K562 (cell line): ENCODE measurements at regions not wholly inside any gene's neighbourhood (a gene's known extent, or its start where the extent isn't known, plus 50 kb on each side); places are given as distances from the start of the nearest gene placed in this dataset.
A peak's percentile ranks its signal among the peaks of the same experiment; 100 is the strongest.

Source experiments
- ATAC-seq: fragments of 200-7000 bp; cut with Tn5 transposase; 3 replicates; pipeline ENCODE4 v1.9.1; 2020; ENCODE audit warnings: moderate library complexity
- BruUV-seq: library from RNA; stranded (reverse); fragments of 400-500 nt; replicated peaks from 2 replicates; lab custom pipeline; 2021; lab: Mats Ljungman, UMichigan
- CTCF ChIA-PET: fragments of 300-600 bp; formaldehyde crosslinking; extraction: SDS; loops from one replicate; lab custom pipeline; 2021; ENCODE audit warnings: low intra/inter-chr PET ratio; lab: Yijun Ruan, JAX
- POLR2A ChIA-PET: fragments of 300-600, 350-650 bp; sonication (Branson Sonifier 250); formaldehyde crosslinking; extraction: SDS; loops from one replicate; lab custom pipeline; 2021; ENCODE audit warnings: antibody characterized with exemption, inconsistent platforms; lab: Yijun Ruan, JAX
- DNase-seq, 4 experiments: peaks; one replicate each; pipeline versions ENCODE4 v3.0.0 to v3.0.0-alpha.2; 2011 to 2018; ENCODE audit warnings: low spot score in 3 of 4, mixed read lengths in 3 of 4; ENCODE audit errors: extremely low read depth in 1 of 4
- FAIRE-seq: peaks from 2 replicates; lab custom pipeline; 2011; peaks lifted over from hg19 to GRCh38; lab: Jason Lieb, UNC
- H2AFZ ChIP-seq: 2 replicates; pipeline ENCODE4 v1.6.0; 2011; ENCODE audit warnings: low read depth, low read length, control low read depth, inconsistent platforms
- H3K27ac ChIP-seq: fragments of 200-600 bp; 3 replicates; pipeline ENCODE4 v1.8.0; 2011; ENCODE audit warnings: low read depth, mild to moderate bottlenecking, control low read depth, inconsistent platforms, low read length, moderate library complexity, mixed read lengths; ENCODE audit errors: extremely low read depth
- H3K27me3 ChIP-seq, 2 experiments: fragments of 300-600 bp in 1 of 2; 2 replicates in 1 of 2; 3 replicates in 1 of 2; pipeline versions ENCODE4 v1.6.0 to v1.8.0; 2011; ENCODE audit warnings: inconsistent platforms in 2 of 2, low read length in 2 of 2, mild to moderate bottlenecking in 1 of 2, mixed read lengths in 1 of 2, moderate library complexity in 1 of 2; ENCODE audit not compliant: control insufficient read depth in 2 of 2, insufficient read depth in 2 of 2
- H3K36me3 ChIP-seq: fragments of 300-600 bp; 3 replicates; pipeline ENCODE4 v1.8.0; 2011; ENCODE audit warnings: mild to moderate bottlenecking, low read length, inconsistent platforms; ENCODE audit not compliant: control insufficient read depth, insufficient read depth
- H3K4me1 ChIP-seq, 2 experiments: fragments of 200-600 bp in 1 of 2; replicated peaks in 1 of 2; 2 replicates in 1 of 2; 3 replicates in 1 of 2; pipeline versions ENCODE4 v1.5.1 to v1.8.0; 2011; ENCODE audit warnings: inconsistent platforms in 2 of 2, low read length in 2 of 2, mild to moderate bottlenecking in 1 of 2, mixed read lengths in 1 of 2, moderate library complexity in 1 of 2; ENCODE audit not compliant: control insufficient read depth in 2 of 2, insufficient read depth in 2 of 2
- H3K4me2 ChIP-seq: 2 replicates; pipeline ENCODE4 v1.6.1; 2011; ENCODE audit warnings: low read length, control low read depth, inconsistent platforms, mixed read lengths; ENCODE audit not compliant: insufficient read depth
- H3K4me3 ChIP-seq: fragments of 200-600 bp; sonication (generic), shearing (Covaris generic); 2 replicates; pipeline ENCODE4 v1.5.1; 2016; ENCODE audit warnings: control low read depth, inconsistent platforms
- H3K79me2 ChIP-seq: fragments of 200-600 bp; 3 replicates; pipeline ENCODE4 v1.8.0; 2011; ENCODE audit warnings: low read length, inconsistent platforms; ENCODE audit not compliant: control insufficient read depth, insufficient read depth
- H3K9ac ChIP-seq, 2 experiments: 2 replicates each; pipeline versions ENCODE4 v1.6.0 to v1.6.1; 2011; ENCODE audit warnings: low read depth in 2 of 2, low read length in 2 of 2, control low read depth in 1 of 2, inconsistent platforms in 1 of 2, mild to moderate bottlenecking in 1 of 2, mixed read lengths in 1 of 2; ENCODE audit not compliant: insufficient read depth in 1 of 2
- H3K9me1 ChIP-seq: one replicate; pipeline ENCODE4 v1.6.0; 2011; ENCODE audit warnings: inconsistent platforms, mild to moderate bottlenecking, low read length, moderate library complexity; ENCODE audit not compliant: control insufficient read depth, insufficient read depth
- H3K9me3 ChIP-seq: replicated peaks from 2 replicates; pipeline ENCODE4 v1.5.1; 2011; ENCODE audit warnings: low read depth, low read length, inconsistent platforms; ENCODE audit not compliant: control insufficient read depth, insufficient read depth
- H4K20me1 ChIP-seq: replicated peaks from 2 replicates; pipeline ENCODE4 v1.6.1; 2011; ENCODE audit warnings: low read length, inconsistent platforms, mixed read lengths; ENCODE audit not compliant: control insufficient read depth, insufficient read depth
- DPF2 ChIP-seq: fragments of 450-650 bp; IDR thresholded peaks from 2 replicates; pipeline ENCODE4 v1.6.1; 2016
- LARP7 ChIP-seq: fragments of 450-650 bp; IDR thresholded peaks from 2 replicates; pipeline ENCODE4 v1.6.1; 2016
- MTA3 ChIP-seq: fragments of 450-650 bp; formaldehyde crosslinking; IDR thresholded peaks from 2 replicates; pipeline ENCODE4 v1.6.1; 2017; ENCODE audit warnings: mild to moderate bottlenecking, borderline replicate concordance
- NCOA6 ChIP-seq: fragments of 450-650 bp; IDR thresholded peaks from 2 replicates; pipeline ENCODE4 v1.6.1; 2017; ENCODE audit warnings: mild to moderate bottlenecking
- PCBP1 ChIP-seq: fragments of 200-400 bp; formaldehyde crosslinking; IDR thresholded peaks from 2 replicates; pipeline ENCODE4 v1.6.1; 2018; ENCODE audit warnings: mild to moderate bottlenecking, low read depth, low read length; ENCODE audit not compliant: poor library complexity, severe bottlenecking
- PTRF ChIP-seq: fragments of 450-650 bp; IDR thresholded peaks from 2 replicates; pipeline ENCODE4 v1.6.1; 2016; ENCODE audit warnings: mild to moderate bottlenecking, missing genetic modification characterization, missing compliant biosample characterization
- RFX1 ChIP-seq: fragments of 450-650 bp; IDR thresholded peaks from 2 replicates; pipeline ENCODE4 v1.6.1; 2016; ENCODE audit warnings: mild to moderate bottlenecking, moderate library complexity
- SMAD1 ChIP-seq: fragments of 150-350 bp; IDR thresholded peaks from 2 replicates; pipeline ENCODE4 v1.6.1; 2014; ENCODE audit warnings: low read length, low read depth; ENCODE audit not compliant: partially characterized antibody
- SRSF1 ChIP-seq: fragments of 200-400 bp; formaldehyde crosslinking; IDR thresholded peaks from 2 replicates; pipeline ENCODE4 v1.6.1; 2017; ENCODE audit warnings: mild to moderate bottlenecking, low read depth, low read length, moderate library complexity
- ZBTB1 ChIP-seq: sonication (generic); formaldehyde crosslinking; IDR thresholded peaks from 2 replicates; pipeline ENCODE4 v1.8.1; 2023; ENCODE audit warnings: missing genetic modification reagents, low read depth, mild to moderate bottlenecking, borderline replicate concordance
- ZNF274 ChIP-seq: IDR thresholded peaks from 2 replicates; pipeline ENCODE4 v1.6.1; 2011; ENCODE audit warnings: low read depth, mild to moderate bottlenecking, low read length, moderate library complexity, borderline replicate concordance
- ZNF76 ChIP-seq: fragments of 250-450 bp; sonication (Bioruptor Pico); IDR thresholded peaks from 2 replicates; pipeline ENCODE4 v1.4.0; 2020; ENCODE audit warnings: mild to moderate bottlenecking, moderate library complexity, borderline replicate concordance
- WGBS: fragments of 100-300 bp; shearing (Covaris generic); methylation state at CpG from one replicate; pipeline ENCODE4 v1.1.6; 2016; ENCODE audit warnings: low coverage, mixed read lengths; ENCODE audit not compliant: insufficient coverage; ENCODE audit errors: missing lambda C conversion rate; 5-methylcytosine and 5-hydroxymethylcytosine counted together
- in situ Hi-C: fragments of 300-500 bp; cut with MboI; formaldehyde crosslinking; loops from 4 replicates; pipeline ENCODE4 v1.15.0; 2018; ENCODE audit warnings: inconsistent platforms, mixed read lengths
- intact Hi-C: fragments of 100-400 bp; cut with micrococcal nuclease; formaldehyde crosslinking; loops from 2 replicates; pipeline ENCODE4 v1.14.2; 2022
- TF ChIP-seq, protein P1 (sequence below): sonication (generic); formaldehyde crosslinking; IDR thresholded peaks from 2 replicates; pipeline ENCODE4 v1.5.0; 2020; ENCODE audit warnings: missing genetic modification reagents
- TF ChIP-seq, protein P2 (sequence below): sonication (generic); formaldehyde crosslinking; IDR thresholded peaks from 2 replicates; pipeline ENCODE4 v1.8.0; 2022; ENCODE audit warnings: mild to moderate bottlenecking, missing genetic modification reagents

DNA sequence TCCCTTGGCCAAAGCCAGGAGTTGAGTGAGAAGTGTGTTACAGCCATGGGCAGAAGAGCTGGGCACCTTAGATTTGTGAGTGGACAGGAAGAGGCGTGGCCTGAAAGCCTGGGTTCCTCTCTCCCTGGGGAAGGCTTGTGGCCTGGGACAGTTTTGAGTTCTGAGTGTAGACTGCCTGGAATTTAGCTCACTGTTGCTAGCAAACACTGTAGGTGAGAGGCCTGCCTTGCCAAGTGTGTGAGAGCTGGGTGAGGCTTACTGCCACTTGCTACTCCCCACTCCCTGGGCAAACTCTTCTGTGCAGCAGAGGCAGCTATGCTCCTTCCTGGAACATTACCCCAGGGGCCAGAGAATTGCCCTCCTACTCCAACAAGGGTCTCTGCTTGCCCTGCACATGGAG is 150.0 kb upstream of the GALNT5 start:
- DNase-seq (no peak), ATAC-seq (peak; percentile 34; the same call in 2 of the 3 replicates), FAIRE-seq (no peak)
- 14% methylated on average over 1 of the region's 1 CpG for WGBS
- Histone ChIP-seq H3K9ac (no peak overlapping the region), H3K4me2 (no peak overlapping the region), H3K27me3 (no peaks in the 10 kb centered on the region), H3K4me3 (no peak overlapping the region), H3K9me1 (no peaks in the 10 kb centered on the region), H3K27ac (no peak overlapping the region), H3K4me1 (no peaks in the 10 kb centered on the region), H2AFZ (no peak overlapping the region), H3K36me3 (no peaks in the 10 kb centered on the region), H3K9me3 (no peaks in the 10 kb centered on the region; the same call in 1 of the 2 replicates), H3K79me2 (no peaks in the 10 kb centered on the region), H4K20me1 (no peaks in the 10 kb centered on the region)
- CTCF ChIA-PET, result no interaction called here
- no TSS peak for BruUV-seq
- in situ Hi-C loops (no loop called here), intact Hi-C loops (no loop called here)
- POLR2A ChIA-PET, result no interaction called here
- TF ChIP-seq, protein P1, sequence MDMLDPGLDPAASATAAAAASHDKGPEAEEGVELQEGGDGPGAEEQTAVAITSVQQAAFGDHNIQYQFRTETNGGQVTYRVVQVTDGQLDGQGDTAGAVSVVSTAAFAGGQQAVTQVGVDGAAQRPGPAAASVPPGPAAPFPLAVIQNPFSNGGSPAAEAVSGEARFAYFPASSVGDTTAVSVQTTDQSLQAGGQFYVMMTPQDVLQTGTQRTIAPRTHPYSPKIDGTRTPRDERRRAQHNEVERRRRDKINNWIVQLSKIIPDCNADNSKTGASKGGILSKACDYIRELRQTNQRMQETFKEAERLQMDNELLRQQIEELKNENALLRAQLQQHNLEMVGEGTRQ (CRISPR knock-in tag), result no peak
- TF ChIP-seq ZBTB1 (CRISPR knock-in tag) (no peak), DPF2 (no peak), ZNF76 (CRISPR knock-in tag) (no peak), NCOA6 (no peak), SRSF1 (no peak), PTRF (tag) (no peak), PCBP1 (no peak), LARP7 (no peak), RFX1 (no peak), ZNF274 (no peak), SMAD1 (no peak), MTA3 (no peak)
- TF ChIP-seq, protein P2, sequence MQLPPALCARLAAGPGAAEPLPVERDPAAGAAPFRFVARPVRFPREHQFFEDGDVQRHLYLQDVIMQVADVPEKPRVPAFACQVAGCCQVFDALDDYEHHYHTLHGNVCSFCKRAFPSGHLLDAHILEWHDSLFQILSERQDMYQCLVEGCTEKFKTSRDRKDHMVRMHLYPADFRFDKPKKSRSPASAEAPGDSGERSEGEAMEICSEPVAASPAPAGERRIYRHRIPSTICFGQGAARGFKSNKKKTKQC (CRISPR knock-in tag), result no peak
